ENCODE measurements at regions not wholly inside any gene's neighbourhood (a gene's known extent, or its start where the extent isn't known, plus 50 kb on each side); places are given as distances from the start of the nearest gene placed in this dataset.

- no peaks in the 10 kb centered on the region for H3K9me3 ChIP-seq (ENCODE audit: insufficient read depth, low read depth, low read length)
- no peaks in the 10 kb centered on the region for H3F3A ChIP-seq (ENCODE audit: low read depth)
- no peaks in the 10 kb centered on the region for H3K27me3 ChIP-seq (ENCODE audit: insufficient read depth, low read length, poor library complexity, severe bottlenecking)
- H2AFZ ChIP-seq (ENCODE audit: low read length), result no peak overlapping the region
- H3K9ac ChIP-seq (ENCODE audit: low read depth, low read length, poor library complexity, severe bottlenecking), result no peak overlapping the region
- H3K9me2 ChIP-seq (replicated peaks; ENCODE audit: low read depth, low read length), result no peaks in the 10 kb centered on the region
- no peak overlapping the region for H3K4me2 ChIP-seq (ENCODE audit: low read depth, low read length, poor library complexity, severe bottlenecking)
- no peaks in the 10 kb centered on the region for H3K79me2 ChIP-seq (ENCODE audit: insufficient read depth, low read length)
- H4K20me1 ChIP-seq (ENCODE audit: insufficient read depth, low read length, poor library complexity, severe bottlenecking), result no peaks in the 10 kb centered on the region
- H3K4me1 ChIP-seq (ENCODE audit: insufficient read depth, low read length, poor library complexity, severe bottlenecking), result peaks cover 35% of the 10 kb centered on the region
- TF ChIP-seq CTCF (conservative IDR thresholded peaks at IDR 0.05; ENCODE audit: low read length) (no peak), EZH2phosphoT487 (IDR thresholded peaks at IDR 0.05; ENCODE audit: borderline replicate concordance) (no peak)
- no peaks in the 10 kb centered on the region for H3K36me3 ChIP-seq (ENCODE audit: insufficient read depth, low read length)
- no peak overlapping the region for H3K4me3 ChIP-seq (ENCODE audit: low read length, poor library complexity, severe bottlenecking)
Measured at GRCh38 chr1:94746635-94747525, 73.3 kb upstream of the SLC44A3 start.

GRCh38 chr1:94745742-94746141 lies 74.4 kb upstream of the SLC44A3 start:
- no peak overlapping the region for H2AFZ ChIP-seq (ENCODE audit: low read length)
- no peaks in the 10 kb centered on the region for H3K79me2 ChIP-seq (ENCODE audit: insufficient read depth, low read length)
- no peak overlapping the region for H3K4me2 ChIP-seq (ENCODE audit: low read depth, low read length, poor library complexity, severe bottlenecking)
- TF ChIP-seq EZH2phosphoT487 (IDR thresholded peaks at IDR 0.05; ENCODE audit: borderline replicate concordance) (no peak), CTCF (conservative IDR thresholded peaks at IDR 0.05; ENCODE audit: low read length) (no peak)
- no peaks in the 10 kb centered on the region for H4K20me1 ChIP-seq (ENCODE audit: insufficient read depth, low read length, poor library complexity, severe bottlenecking)
- H3K36me3 ChIP-seq (ENCODE audit: insufficient read depth, low read length), result no peaks in the 10 kb centered on the region
- H3K9me2 ChIP-seq (replicated peaks; ENCODE audit: low read depth, low read length), result no peaks in the 10 kb centered on the region
- H3K9me3 ChIP-seq (ENCODE audit: insufficient read depth, low read depth, low read length), result no peaks in the 10 kb centered on the region
- H3K4me1 ChIP-seq (ENCODE audit: insufficient read depth, low read length, poor library complexity, severe bottlenecking), result peaks cover 38% of the 10 kb centered on the region
- H3K4me3 ChIP-seq (ENCODE audit: low read length, poor library complexity, severe bottlenecking), result no peak overlapping the region
- no peaks in the 10 kb centered on the region for H3F3A ChIP-seq (ENCODE audit: low read depth)
- no peaks in the 10 kb centered on the region for H3K27me3 ChIP-seq (ENCODE audit: insufficient read depth, low read length, poor library complexity, severe bottlenecking)
- H3K9ac ChIP-seq (ENCODE audit: low read depth, low read length, poor library complexity, severe bottlenecking), result no peak overlapping the region

GRCh38 chr1:94743862-94744261 lies 76.3 kb upstream of the SLC44A3 start:
- peaks cover 38% of the 10 kb centered on the region for H3K4me1 ChIP-seq (ENCODE audit: insufficient read depth, low read length, poor library complexity, severe bottlenecking)
- no peaks in the 10 kb centered on the region for H3K9me3 ChIP-seq (ENCODE audit: insufficient read depth, low read depth, low read length)
- peak overlapping the region; percentile 3 for H3K9ac ChIP-seq (ENCODE audit: low read depth, low read length, poor library complexity, severe bottlenecking)
- no peaks in the 10 kb centered on the region for H3K27me3 ChIP-seq (ENCODE audit: insufficient read depth, low read length, poor library complexity, severe bottlenecking)
- H3K4me3 ChIP-seq (ENCODE audit: low read length, poor library complexity, severe bottlenecking), result no peak overlapping the region
- no peaks in the 10 kb centered on the region for H3K9me2 ChIP-seq (replicated peaks; ENCODE audit: low read depth, low read length)
- H4K20me1 ChIP-seq (ENCODE audit: insufficient read depth, low read length, poor library complexity, severe bottlenecking), result no peaks in the 10 kb centered on the region
- peak overlapping the region; percentile 12 for H3K4me2 ChIP-seq (ENCODE audit: low read depth, low read length, poor library complexity, severe bottlenecking)
- H2AFZ ChIP-seq (ENCODE audit: low read length), result peak overlapping the region; percentile 14; the same call in 1 of the 2 replicates
- no peaks in the 10 kb centered on the region for H3K36me3 ChIP-seq (ENCODE audit: insufficient read depth, low read length)
- H3K79me2 ChIP-seq (ENCODE audit: insufficient read depth, low read length), result no peaks in the 10 kb centered on the region
- TF ChIP-seq EZH2phosphoT487 (IDR thresholded peaks at IDR 0.05; ENCODE audit: borderline replicate concordance) (no peak), CTCF (conservative IDR thresholded peaks at IDR 0.05; ENCODE audit: low read length) (no peak)
- H3F3A ChIP-seq (ENCODE audit: low read depth), result no peaks in the 10 kb centered on the region
